ENCODE measurements at regions not wholly inside any gene's neighbourhood (a gene's known extent, or its start where the extent isn't known, plus 50 kb on each side); places are given as distances from the start of the nearest gene placed in this dataset.

GRCh38 chr2:5437375-5437774, 254.8 kb upstream of the SOX11 start:
- Histone ChIP-seq H3K4me3 (no peak overlapping the region), H3K9me2 (ENCODE audit: insufficient read depth) (no peaks in the 10 kb centered on the region), H2AFZ (no peak overlapping the region), H3F3A (ENCODE audit: insufficient read depth) (no peaks in the 10 kb centered on the region), H3K79me2 (ENCODE audit: insufficient read depth) (no peaks in the 10 kb centered on the region), H3K4me2 (ENCODE audit: unreplicated experiment) (no peak overlapping the region), H3K36me3 (ENCODE audit: low read depth) (no peaks in the 10 kb centered on the region), H3K9ac (no peak overlapping the region), H3K27ac (no peak overlapping the region), H3K27me3 (replicated peaks; ENCODE audit: insufficient read depth) (no peaks in the 10 kb centered on the region), H4K20me1 (ENCODE audit: insufficient read depth) (no peaks in the 10 kb centered on the region), H3K9me3 (ENCODE audit: low read depth) (no peaks in the 10 kb centered on the region), H3K4me1 (ENCODE audit: insufficient read depth) (no peaks in the 10 kb centered on the region)
- no peak for TF ChIP-seq EZH2phosphoT487 (IDR thresholded peaks at IDR 0.05; ENCODE audit: insufficient read depth, low read depth)
- TF ChIP-seq EZH2 (IDR thresholded peaks at IDR 0.05; ENCODE audit: insufficient read depth, poor library complexity, severe bottlenecking) = no peak
- WGBS, 2 experiments (ENCODE audit: low coverage in 1 of 2, low lambda C conversion rate in 2 of 2, missing lambda C conversion rate in 2 of 2) = 27 to 39% methylated on average over 4 of the region's 4 CpGs
- no peak for DNase-seq
- in situ Hi-C loops (cut with MboI) = no loop called here

GRCh38 chr2:5440174-5440573, 252.0 kb upstream of the SOX11 start:
- H3K79me2 ChIP-seq (ENCODE audit: insufficient read depth) = no peaks in the 10 kb centered on the region
- H4K20me1 ChIP-seq (ENCODE audit: insufficient read depth) = no peaks in the 10 kb centered on the region
- no peaks in the 10 kb centered on the region for H3K9me2 ChIP-seq (ENCODE audit: insufficient read depth)
- no peaks in the 10 kb centered on the region for H3F3A ChIP-seq (ENCODE audit: insufficient read depth)
- no peaks in the 10 kb centered on the region for H3K27me3 ChIP-seq (replicated peaks; ENCODE audit: insufficient read depth)
- H3K4me1 ChIP-seq (ENCODE audit: insufficient read depth) = no peaks in the 10 kb centered on the region
- no peak overlapping the region for H2AFZ ChIP-seq
- no peak overlapping the region for H3K4me3 ChIP-seq
- H3K27ac ChIP-seq = no peak overlapping the region
- no peak overlapping the region for H3K9ac ChIP-seq
- TF ChIP-seq EZH2phosphoT487 (IDR thresholded peaks at IDR 0.05; ENCODE audit: insufficient read depth, low read depth) = no peak
- TF ChIP-seq EZH2 (IDR thresholded peaks at IDR 0.05; ENCODE audit: insufficient read depth, poor library complexity, severe bottlenecking) = no peak
- in situ Hi-C loops (cut with MboI) = no loop called here
- WGBS, 2 experiments (ENCODE audit: low coverage in 1 of 2, low lambda C conversion rate in 2 of 2, missing lambda C conversion rate in 2 of 2) = 23 to 25% methylated on average over 1 of the region's 1 CpG
- no peaks in the 10 kb centered on the region for H3K36me3 ChIP-seq (ENCODE audit: low read depth)
- no peak for DNase-seq
- H3K4me2 ChIP-seq (ENCODE audit: unreplicated experiment) = no peak overlapping the region
- no peaks in the 10 kb centered on the region for H3K9me3 ChIP-seq (ENCODE audit: low read depth)

DNA sequence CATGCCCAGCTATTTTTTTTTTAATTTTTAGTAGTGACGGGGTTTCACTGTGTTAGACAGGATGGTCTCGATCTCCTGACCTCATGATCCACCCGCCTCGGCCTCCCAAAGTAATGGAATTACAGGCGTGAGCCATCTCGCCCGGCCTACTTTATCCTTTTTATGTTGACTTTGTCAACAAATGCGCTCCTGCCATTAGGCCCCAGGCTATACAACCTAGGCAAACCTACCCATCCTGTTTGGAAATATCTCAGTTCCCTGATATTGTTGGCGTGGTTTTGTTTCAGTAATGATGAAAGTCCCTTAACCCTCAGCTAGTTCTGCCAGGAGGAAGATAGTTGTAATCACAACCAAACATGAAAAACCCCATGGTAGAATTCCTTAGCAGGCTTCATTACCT, 249.4 kb upstream of the SOX11 start:
- Histone ChIP-seq H3K9me3 (ENCODE audit: low read depth) (no peaks in the 10 kb centered on the region), H3F3A (ENCODE audit: insufficient read depth) (no peaks in the 10 kb centered on the region), H4K20me1 (ENCODE audit: insufficient read depth) (no peaks in the 10 kb centered on the region), H3K4me2 (ENCODE audit: unreplicated experiment) (no peak overlapping the region), H3K79me2 (ENCODE audit: insufficient read depth) (no peaks in the 10 kb centered on the region), H3K36me3 (ENCODE audit: low read depth) (no peaks in the 10 kb centered on the region), H3K9me2 (ENCODE audit: insufficient read depth) (no peaks in the 10 kb centered on the region), H2AFZ (no peak overlapping the region), H3K9ac (no peak overlapping the region), H3K4me3 (no peak overlapping the region), H3K27me3 (replicated peaks; ENCODE audit: insufficient read depth) (no peaks in the 10 kb centered on the region), H3K4me1 (ENCODE audit: insufficient read depth) (no peaks in the 10 kb centered on the region), H3K27ac (no peak overlapping the region)
- in situ Hi-C loops (cut with MboI) = no loop called here
- no peak for DNase-seq
- TF ChIP-seq EZH2 (IDR thresholded peaks at IDR 0.05; ENCODE audit: insufficient read depth, poor library complexity, severe bottlenecking) (no peak), EZH2phosphoT487 (IDR thresholded peaks at IDR 0.05; ENCODE audit: insufficient read depth, low read depth) (no peak)
- WGBS, 2 experiments (ENCODE audit: low coverage in 1 of 2, low lambda C conversion rate in 2 of 2, missing lambda C conversion rate in 2 of 2) = 35 to 41% methylated on average over 9 of the region's 9 CpGs

- Histone ChIP-seq H3K9me2 (ENCODE audit: insufficient read depth) (no peaks in the 10 kb centered on the region), H3K27ac (no peak overlapping the region), H3K9me3 (ENCODE audit: low read depth) (no peaks in the 10 kb centered on the region), H2AFZ (no peak overlapping the region), H3K4me2 (ENCODE audit: unreplicated experiment) (no peak overlapping the region), H3K9ac (no peak overlapping the region), H3K27me3 (replicated peaks; ENCODE audit: insufficient read depth) (no peaks in the 10 kb centered on the region), H3K79me2 (ENCODE audit: insufficient read depth) (no peaks in the 10 kb centered on the region), H3K4me1 (ENCODE audit: insufficient read depth) (no peaks in the 10 kb centered on the region), H3F3A (ENCODE audit: insufficient read depth) (no peaks in the 10 kb centered on the region), H4K20me1 (ENCODE audit: insufficient read depth) (no peaks in the 10 kb centered on the region), H3K36me3 (ENCODE audit: low read depth) (no peaks in the 10 kb centered on the region), H3K4me3 (no peak overlapping the region)
- DNase-seq = no peak
- in situ Hi-C loops (cut with MboI) = no loop called here
- WGBS, 2 experiments (ENCODE audit: low coverage in 1 of 2, low lambda C conversion rate in 2 of 2, missing lambda C conversion rate in 2 of 2) = 69 to 74% methylated on average over 16 of the region's 16 CpGs
- no peak for TF ChIP-seq EZH2 (IDR thresholded peaks at IDR 0.05; ENCODE audit: insufficient read depth, poor library complexity, severe bottlenecking)
- TF ChIP-seq EZH2phosphoT487 (IDR thresholded peaks at IDR 0.05; ENCODE audit: insufficient read depth, low read depth) = no peak
These were observed 248.0 kb upstream of the SOX11 start for GRCh38 chr2:5444168-5444567.

DNA sequence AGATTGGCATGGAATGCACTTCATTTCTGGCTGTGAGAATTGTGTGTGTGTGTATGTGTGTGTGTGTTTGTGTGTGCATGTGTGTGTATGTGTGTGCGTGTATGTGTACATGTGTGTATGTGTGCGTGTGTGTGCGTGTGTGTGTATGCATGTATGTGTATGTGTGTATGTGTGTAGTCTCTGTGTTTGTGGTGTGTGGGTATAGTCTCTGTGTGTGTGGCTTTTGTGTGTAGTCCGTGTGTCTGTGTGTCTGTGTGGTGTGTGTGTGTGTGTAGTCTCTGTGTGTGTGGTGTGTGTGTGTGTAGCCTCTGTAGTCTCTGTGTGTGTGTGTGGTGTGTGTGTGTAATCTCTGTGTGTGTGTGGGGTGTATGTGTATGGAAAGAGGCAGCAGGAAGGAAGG, 247.3 kb upstream of the SOX11 start:
- H3K9me3 ChIP-seq (ENCODE audit: low read depth) = no peaks in the 10 kb centered on the region
- 53 to 56% methylated on average over 4 of the region's 4 CpGs for WGBS, 2 experiments (ENCODE audit: low coverage in 1 of 2, low lambda C conversion rate in 2 of 2, missing lambda C conversion rate in 2 of 2)
- H3K4me2 ChIP-seq (ENCODE audit: unreplicated experiment) = no peak overlapping the region
- no peaks in the 10 kb centered on the region for H3F3A ChIP-seq (ENCODE audit: insufficient read depth)
- H4K20me1 ChIP-seq (ENCODE audit: insufficient read depth) = no peaks in the 10 kb centered on the region
- in situ Hi-C loops (cut with MboI) = no loop called here
- H3K9me2 ChIP-seq (ENCODE audit: insufficient read depth) = no peaks in the 10 kb centered on the region
- no peaks in the 10 kb centered on the region for H3K4me1 ChIP-seq (ENCODE audit: insufficient read depth)
- no peak overlapping the region for H3K27ac ChIP-seq
- no peak overlapping the region for H3K4me3 ChIP-seq
- DNase-seq = no peak
- TF ChIP-seq EZH2 (IDR thresholded peaks at IDR 0.05; ENCODE audit: insufficient read depth, poor library complexity, severe bottlenecking) (no peak), EZH2phosphoT487 (IDR thresholded peaks at IDR 0.05; ENCODE audit: insufficient read depth, low read depth) (no peak)
- no peak overlapping the region for H3K9ac ChIP-seq
- H3K79me2 ChIP-seq (ENCODE audit: insufficient read depth) = no peaks in the 10 kb centered on the region
- H2AFZ ChIP-seq = no peak overlapping the region
- no peaks in the 10 kb centered on the region for H3K27me3 ChIP-seq (replicated peaks; ENCODE audit: insufficient read depth)
- no peaks in the 10 kb centered on the region for H3K36me3 ChIP-seq (ENCODE audit: low read depth)

All from GM23248 (cell line).